Ramos (cell line): ENCODE measurements at regions not wholly inside any gene's neighbourhood (a gene's known extent, or its start where the extent isn't known, plus 50 kb on each side); places are given as distances from the start of the nearest gene placed in this dataset.

Experiments used
- in situ Hi-C: fragments of 300-500 bp; cut with MboI; formaldehyde crosslinking; loops from one replicate; pipeline ENCODE4 v1.14.3; 2022; ENCODE audit warnings: low sequenced_read_pairs; ENCODE audit not compliant: unreplicated experiment

- in situ Hi-C loops, result loop anchor here (25.0 kb wide), 1 partner anchor 636 kb away; no protein-coding TSS in a partner anchor
Measured at GRCh38 chr6:99850841-99851240, 143.2 kb downstream of the MCHR2 start.

- in situ Hi-C loops, result loop anchor here (25.0 kb wide), 1 partner anchor 635 kb away; no protein-coding TSS in a partner anchor
Measured at GRCh38 chr6:99852031-99852430, 142.0 kb downstream of the MCHR2 start.

GRCh38 chr6:99867026-99867425 is 127.0 kb downstream of the MCHR2 start:
- in situ Hi-C loops, result loop anchor here (25.0 kb wide), 1 partner anchor 620 kb away; no protein-coding TSS in a partner anchor

GRCh38 chr6:99868074-99868702 is 125.8 kb downstream of the MCHR2 start:
- in situ Hi-C loops, result loop anchor here (25.0 kb wide), 1 partner anchor 619 kb away; no protein-coding TSS in a partner anchor
